Common myeloid progenitor, CD34-positive (primary cell): ENCODE measurements at regions not wholly inside any gene's neighbourhood (a gene's known extent, or its start where the extent isn't known, plus 50 kb on each side); places are given as distances from the start of the nearest gene placed in this dataset.

Experiments used
- CTCF ChIA-PET: fragments of 350-600 bp; sonication (Branson Sonifier 250); formaldehyde crosslinking; loops from one replicate; lab custom pipeline; 2021; ENCODE audit warnings: antibody characterized with exemption; lab: Charles Lee
- POLR2A ChIA-PET: fragments of 350-600 bp; sonication (Branson Sonifier 250); formaldehyde crosslinking; loops from one replicate; lab custom pipeline; 2021; ENCODE audit warnings: antibody characterized with exemption; lab: Charles Lee
- DNase-seq, 3 donors: peaks; one replicate each; pipeline versions ENCODE4 v3.0.0 to v3.0.0-alpha.2; 2013
- H3K27ac ChIP-seq, 2 experiments: 1 replicate in 1 of 2; 2 replicates in 1 of 2; pipeline ENCODE4 v1.7.0; 2013; ENCODE audit warnings: inconsistent platforms in 2 of 2, low read length in 2 of 2, mild to moderate bottlenecking in 2 of 2, low read depth in 1 of 2, moderate library complexity in 1 of 2; ENCODE audit not compliant: severe bottlenecking in 2 of 2, insufficient read depth in 1 of 2, poor library complexity in 1 of 2
- H3K27me3 ChIP-seq, 5 experiments: replicated peaks in 2 of 5; 1 replicate in 3 of 5; 2 replicates in 2 of 5; pipeline versions ENCODE4 v1.6.1 to v1.7.0; 2013; ENCODE audit warnings: low read length in 4 of 5, mild to moderate bottlenecking in 2 of 5, moderate library complexity in 2 of 5, inconsistent platforms in 1 of 5; ENCODE audit not compliant: insufficient read depth in 5 of 5, control insufficient read depth in 4 of 5
- H3K36me3 ChIP-seq, 4 experiments: 1 replicate in 2 of 4; 2 replicates in 2 of 4; pipeline versions ENCODE4 v1.6.1 to v1.7.0; 2013; ENCODE audit warnings: low read length in 3 of 4, control low read depth in 1 of 4, mild to moderate bottlenecking in 1 of 4; ENCODE audit not compliant: control insufficient read depth in 4 of 4, insufficient read depth in 4 of 4
- H3K4me1 ChIP-seq, 4 experiments: 1 replicate in 3 of 4; 2 replicates in 1 of 4; pipeline versions ENCODE4 v1.6.1 to v1.7.1; 2013; ENCODE audit warnings: low read length in 3 of 4, mild to moderate bottlenecking in 3 of 4, control low read depth in 1 of 4, inconsistent platforms in 1 of 4, moderate library complexity in 1 of 4; ENCODE audit not compliant: control insufficient read depth in 4 of 4, insufficient read depth in 4 of 4; ENCODE audit errors: control extremely low read depth in 1 of 4
- H3K4me3 ChIP-seq, 7 experiments: 1 replicate in 4 of 7; 2 replicates in 3 of 7; pipeline versions ENCODE4 v1.5.1 to v1.7.0; 2013; ENCODE audit warnings: mild to moderate bottlenecking in 7 of 7, low read length in 6 of 7, moderate library complexity in 6 of 7, inconsistent platforms in 2 of 7, low read depth in 2 of 7, control low read depth in 1 of 7; ENCODE audit not compliant: insufficient read depth in 4 of 7, control insufficient read depth in 1 of 7; ENCODE audit errors: extremely low read depth in 1 of 7
- H3K9me3 ChIP-seq, 5 experiments: 1 replicate in 4 of 5; 2 replicates in 1 of 5; pipeline versions ENCODE4 v1.6.1 to v1.7.1; 2013; ENCODE audit warnings: low read length in 4 of 5, mild to moderate bottlenecking in 2 of 5, inconsistent platforms in 1 of 5, low read depth in 1 of 5, moderate library complexity in 1 of 5; ENCODE audit not compliant: control insufficient read depth in 4 of 5, insufficient read depth in 2 of 5; ENCODE audit errors: control extremely low read depth in 1 of 5
- WGBS: methylation state at CpG from one replicate; pipeline ENCODE4 v1.1.5; 2013; ENCODE audit not compliant: insufficient coverage; 5-methylcytosine and 5-hydroxymethylcytosine counted together

DNA sequence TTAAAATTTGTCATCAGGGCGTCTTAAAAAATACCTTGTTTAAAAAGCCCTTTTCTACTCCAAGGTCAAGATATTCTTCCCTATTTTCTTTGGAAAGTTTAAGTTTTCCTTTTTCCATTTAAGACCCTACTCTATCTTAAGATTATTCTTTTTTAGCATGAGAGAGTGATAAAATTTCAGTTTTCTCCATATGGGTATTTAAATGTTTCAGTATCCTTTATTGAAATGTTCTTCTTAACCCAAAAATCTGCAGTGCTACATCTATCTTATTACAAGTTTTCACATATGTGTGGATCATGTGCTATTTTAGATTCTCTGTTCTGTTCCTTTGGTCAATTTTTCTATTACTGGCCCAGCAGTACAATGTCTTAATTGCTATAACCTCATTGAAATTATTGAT, 202.2 kb downstream of the TTC6 start:
- Histone ChIP-seq H3K36me3 (no peaks in the 10 kb centered on the region), H3K27me3 (no peaks in the 10 kb centered on the region), H3K9me3 (no peaks in the 10 kb centered on the region), H3K27ac (no peak overlapping the region), H3K4me3 (no peak overlapping the region), H3K4me1 (no peaks in the 10 kb centered on the region)
- ChIA-PET POLR2A (no interaction called here), CTCF (no interaction called here)
- WGBS = no CpG with 5 or more reads among the region's 1 CpG
- no peak for DNase-seq

DNA sequence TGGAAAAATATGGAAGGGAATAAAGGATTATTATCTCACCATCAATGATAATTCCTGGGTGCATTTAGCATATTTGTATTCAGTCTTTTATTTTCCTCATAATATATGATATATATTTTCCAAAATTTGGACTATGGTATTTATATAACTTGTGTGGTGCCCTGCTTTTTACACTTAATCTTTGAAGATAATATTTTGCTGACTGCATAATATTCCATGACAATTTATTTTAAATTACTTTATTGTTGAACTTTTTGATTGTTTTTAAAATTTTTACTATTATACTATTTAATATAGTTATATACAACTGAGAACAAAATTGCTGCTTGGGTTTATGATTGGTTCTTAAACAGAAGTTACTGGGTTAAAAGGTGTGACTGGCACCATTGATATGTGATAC, 212.3 kb downstream of the TTC6 start:
- Histone ChIP-seq H3K36me3 (no peaks in the 10 kb centered on the region), H3K9me3 (no peaks in the 10 kb centered on the region), H3K27ac (no peak overlapping the region), H3K4me1 (no peaks in the 10 kb centered on the region), H3K27me3 (no peaks in the 10 kb centered on the region), H3K4me3 (no peak overlapping the region)
- ChIA-PET CTCF (no interaction called here), POLR2A (no interaction called here)
- no peak for DNase-seq

DNA sequence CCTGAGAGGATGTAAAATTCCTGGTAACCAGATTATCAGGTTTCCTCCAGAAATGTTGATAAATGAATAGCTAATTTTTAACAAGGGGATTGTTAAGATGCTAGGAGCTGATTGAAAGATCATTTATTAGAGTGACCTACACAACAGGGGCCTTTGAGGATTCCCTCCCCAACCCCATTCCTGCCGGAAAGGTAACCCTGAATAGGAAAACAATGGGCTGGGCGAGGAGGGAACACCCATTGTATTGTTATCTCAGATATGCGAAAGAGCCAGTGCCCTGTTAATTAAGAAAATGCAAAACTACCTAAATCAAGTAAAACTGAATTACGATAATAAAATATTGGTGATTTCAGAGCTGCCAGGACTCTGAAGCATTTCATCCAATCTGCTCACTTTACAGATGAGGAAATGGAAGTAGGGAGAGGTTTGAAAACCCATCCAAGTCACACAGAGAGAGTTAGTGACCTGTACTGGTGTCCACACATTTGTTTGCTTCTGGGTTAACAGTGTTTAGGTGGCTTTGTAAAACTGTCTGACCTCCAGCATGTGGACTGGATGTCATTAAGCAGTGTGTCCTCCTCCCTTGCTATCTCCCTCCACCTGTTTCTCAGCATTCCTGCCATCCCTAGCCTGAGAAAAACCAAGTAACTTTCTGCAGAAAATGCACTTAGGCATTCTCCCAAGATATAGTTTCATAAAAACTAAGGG, 214.8 kb downstream of the TTC6 start:
- Histone ChIP-seq H3K36me3 (no peaks in the 10 kb centered on the region), H3K4me1 (no peaks in the 10 kb centered on the region), H3K27me3 (no peaks in the 10 kb centered on the region), H3K9me3 (no peaks in the 10 kb centered on the region), H3K27ac (no peak overlapping the region), H3K4me3 (no peak overlapping the region)
- 100% methylated on average over 1 of the region's 4 CpGs for WGBS
- ChIA-PET POLR2A (no interaction called here), CTCF (no interaction called here)
- no peak for DNase-seq

DNA sequence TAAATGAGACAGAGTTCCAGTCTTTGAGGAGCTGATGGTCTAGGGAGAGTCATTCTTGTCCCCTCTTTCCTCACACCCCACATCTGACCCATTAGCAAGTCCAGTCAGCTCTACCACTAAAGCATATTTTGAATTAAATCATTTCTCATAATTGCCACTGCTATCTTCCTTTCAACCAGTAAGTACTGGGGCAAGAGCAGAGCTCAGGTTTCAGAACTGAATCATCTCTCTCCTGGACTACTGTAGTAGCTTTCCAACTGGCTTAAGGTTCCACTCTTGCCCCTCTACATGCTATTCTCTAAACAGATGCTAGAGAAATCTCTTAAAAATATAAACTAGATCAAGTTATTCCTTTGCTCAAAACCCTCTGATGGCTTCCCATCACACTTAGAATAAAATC, 218.3 kb downstream of the TTC6 start:
- Histone ChIP-seq H3K36me3 (no peaks in the 10 kb centered on the region), H3K27ac (no peak overlapping the region), H3K27me3 (peaks cover 0 to 3% (median 0%) of the 10 kb centered on the region in 5 experiments), H3K9me3 (no peaks in the 10 kb centered on the region), H3K4me3 (no peak overlapping the region), H3K4me1 (no peaks in the 10 kb centered on the region)
- no peak for DNase-seq
- POLR2A ChIA-PET = no interaction called here
- CTCF ChIA-PET = no interaction called here

DNA sequence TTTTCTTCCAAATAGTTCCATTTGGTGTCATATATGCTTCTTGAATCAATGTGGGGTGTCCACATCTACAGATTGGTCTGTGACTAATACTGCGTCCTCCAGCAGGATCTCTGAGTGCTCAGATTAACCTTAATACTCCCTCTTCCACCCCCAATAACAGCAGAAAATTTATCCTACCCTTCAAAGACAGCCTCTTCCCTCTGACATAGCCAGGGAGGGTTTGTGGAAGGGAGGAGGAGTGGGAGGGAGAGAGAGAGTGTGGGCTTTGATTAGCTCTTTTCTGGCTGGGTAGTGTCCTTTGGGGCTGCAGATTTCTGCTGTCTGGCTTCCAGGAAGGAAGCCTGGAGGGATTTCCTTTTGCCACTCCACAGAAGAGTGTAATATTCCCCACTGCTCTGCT, 220.7 kb downstream of the TTC6 start:
- DNase-seq = no peak
- H3K4me1 ChIP-seq = no peaks in the 10 kb centered on the region
- peaks cover 0 to 3% (median 0%) of the 10 kb centered on the region in 5 experiments for H3K27me3 ChIP-seq
- H3K36me3 ChIP-seq = no peaks in the 10 kb centered on the region
- ChIA-PET POLR2A (no interaction called here), CTCF (no interaction called here)
- H3K27ac ChIP-seq = no peak overlapping the region
- H3K9me3 ChIP-seq = no peaks in the 10 kb centered on the region
- WGBS = no CpG with 5 or more reads among the region's 1 CpG
- no peak overlapping the region for H3K4me3 ChIP-seq

DNA sequence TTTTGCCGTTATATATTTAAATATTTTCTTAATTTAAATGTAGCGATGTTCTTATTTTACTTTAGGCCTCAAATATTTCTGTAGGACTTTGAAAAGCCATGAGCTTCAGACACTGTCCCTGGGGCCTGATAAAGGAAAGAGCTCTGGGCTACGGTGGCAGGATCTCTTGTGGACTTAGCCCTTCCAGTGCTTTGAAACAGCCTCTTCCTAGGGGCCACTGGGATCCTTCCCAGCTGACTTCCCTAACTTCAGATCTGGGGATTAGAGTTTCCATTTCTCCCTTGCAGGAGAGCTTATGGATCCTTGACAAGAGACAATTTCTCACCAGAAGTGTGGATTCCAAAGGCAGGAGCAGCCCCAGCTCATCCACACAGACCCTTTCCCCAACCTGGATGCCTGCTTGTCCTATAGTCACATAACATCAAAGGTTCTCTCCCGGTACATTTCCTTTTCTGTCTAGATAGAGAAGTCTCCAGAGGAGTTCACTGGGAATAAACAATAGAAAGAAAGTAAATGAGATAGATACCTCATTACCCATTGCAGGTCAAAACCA, 221.4 kb downstream of the TTC6 start:
- H3K36me3 ChIP-seq = no peaks in the 10 kb centered on the region
- H3K27me3 ChIP-seq = peaks cover 0 to 3% (median 0%) of the 10 kb centered on the region in 5 experiments
- no peaks in the 10 kb centered on the region for H3K9me3 ChIP-seq
- no peak for DNase-seq
- ChIA-PET POLR2A (no interaction called here), CTCF (no interaction called here)
- no peaks in the 10 kb centered on the region for H3K4me1 ChIP-seq
- H3K27ac ChIP-seq = no peak overlapping the region
- no peak overlapping the region for H3K4me3 ChIP-seq
- WGBS = 83% methylated on average over 2 of the region's 4 CpGs

DNA sequence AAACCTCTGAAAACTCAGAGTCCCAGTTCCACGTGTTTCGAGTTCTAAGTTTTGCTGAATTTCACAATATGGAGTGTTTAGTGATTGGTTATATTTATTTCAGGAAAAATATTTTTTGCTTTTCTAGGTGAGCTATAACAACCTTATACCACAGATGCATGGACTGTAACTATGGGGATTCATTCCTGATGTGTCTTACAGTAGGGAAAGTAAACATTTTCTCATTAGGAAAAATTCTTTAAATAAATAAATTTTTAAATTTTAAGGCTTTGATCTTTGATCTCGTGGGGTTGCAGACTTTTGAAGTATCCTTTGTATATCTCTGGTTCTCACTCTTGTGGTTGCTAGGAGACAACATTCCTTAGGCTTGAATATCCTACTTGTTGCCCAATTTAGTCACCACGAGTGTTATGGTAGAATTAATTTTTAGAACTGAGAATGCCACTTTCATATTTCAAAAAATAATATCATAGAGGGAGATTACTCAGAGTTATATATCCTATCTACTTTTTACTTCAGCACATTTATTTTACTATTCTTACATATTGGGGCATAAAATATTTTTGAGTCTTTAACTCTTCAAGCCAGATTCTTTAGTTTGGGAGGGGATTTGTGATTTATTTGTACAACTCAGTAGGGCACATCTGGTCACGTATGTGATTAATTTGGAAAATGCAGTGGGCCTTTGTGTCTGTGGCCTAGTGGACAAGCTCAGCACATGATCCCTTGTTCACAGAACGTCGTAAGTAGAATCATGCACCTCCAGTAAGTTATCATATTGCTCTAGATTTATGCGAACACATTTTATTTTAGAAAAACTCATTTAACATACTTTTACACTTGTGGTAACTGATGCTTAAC, 224.0 kb downstream of the TTC6 start:
- H3K27me3 ChIP-seq = peaks cover 0 to 3% (median 0%) of the 10 kb centered on the region in 5 experiments
- no peaks in the 10 kb centered on the region for H3K9me3 ChIP-seq
- H3K4me3 ChIP-seq = no peak overlapping the region
- no peaks in the 10 kb centered on the region for H3K36me3 ChIP-seq
- CTCF ChIA-PET = no interaction called here
- POLR2A ChIA-PET = no interaction called here
- no peak for DNase-seq
- no peak overlapping the region for H3K27ac ChIP-seq
- 97% methylated on average over 4 of the region's 8 CpGs for WGBS
- no peaks in the 10 kb centered on the region for H3K4me1 ChIP-seq
